NCI-H2227 treated with DMSO at 0.1 percent for 48 hours (cell line): ENCODE measurements at regions not wholly inside any gene's neighbourhood (a gene's known extent, or its start where the extent isn't known, plus 50 kb on each side); places are given as distances from the start of the nearest gene placed in this dataset.
"Not testable (repeated sequence)": the region's sequence is repeated elsewhere in the genome, so short reads cannot be mapped to it uniquely, and the experiment has no call there.

Experiments used
- DNase-seq: peaks from one replicate; lab custom pipeline; 2025; lab: John Stamatoyannopoulos, UW

GRCh38 chr6:22149096-22149495, 147.7 kb downstream of the PRL start:
- no peak for DNase-seq

GRCh38 chr6:22149501-22150367, 147.1 kb downstream of the PRL start:
- peak; percentile 45 for DNase-seq

GRCh38 chr6:22150368-22151035, 146.3 kb downstream of the PRL start:
- no peak for DNase-seq

GRCh38 chr6:22151892-22152291, 144.9 kb downstream of the PRL start:
- DNase-seq: no peak

GRCh38 chr6:22152841-22153240, 144.0 kb downstream of the PRL start:
- no peak for DNase-seq

- no peak for DNase-seq
Observed at GRCh38 chr6:22153384-22154158, 143.3 kb downstream of the PRL start.

GRCh38 chr6:22155551-22155950, 141.3 kb downstream of the PRL start:
- no peak for DNase-seq

- DNase-seq: no peak
Observed at GRCh38 chr6:22157233-22157632, 139.6 kb downstream of the PRL start.

GRCh38 chr6:22164236-22164635, 132.6 kb downstream of the PRL start:
- DNase-seq: no peak

GRCh38 chr6:22171006-22171405, 125.8 kb downstream of the PRL start:
- not testable (repeated sequence) for DNase-seq

- not testable (repeated sequence) for DNase-seq
Observed at GRCh38 chr6:22171885-22172284, 125.0 kb downstream of the PRL start.

- DNase-seq: no peak
Observed at GRCh38 chr6:22173311-22173710, 123.5 kb downstream of the PRL start.

- DNase-seq: not testable (repeated sequence)
Observed at GRCh38 chr6:22180250-22180649, 116.6 kb downstream of the PRL start.

- no peak for DNase-seq
Observed at GRCh38 chr6:22184371-22184770, 112.5 kb downstream of the PRL start.

GRCh38 chr6:22189946-22190345, 106.9 kb downstream of the PRL start:
- no peak for DNase-seq

GRCh38 chr6:22194188-22194921, 102.5 kb downstream of the PRL start:
- DNase-seq: no peak

- no peak for DNase-seq
Observed at GRCh38 chr6:22199771-22200170, 97.1 kb downstream of the PRL start.

- DNase-seq: no peak
Observed at GRCh38 chr6:22204153-22204552, 92.7 kb downstream of the PRL start.

- DNase-seq: no peak
Observed at GRCh38 chr6:22205266-22205665, 91.6 kb downstream of the PRL start.

GRCh38 chr6:22206106-22206505, 90.7 kb downstream of the PRL start:
- DNase-seq: peak; percentile 8

- DNase-seq: no peak
Observed at GRCh38 chr6:22208026-22208425, 88.8 kb downstream of the PRL start.

GRCh38 chr6:22214314-22214713, 82.5 kb downstream of the PRL start:
- DNase-seq: no peak
